ENCODE measurements at regions not wholly inside any gene's neighbourhood (a gene's known extent, or its start where the extent isn't known, plus 50 kb on each side); places are given as distances from the start of the nearest gene placed in this dataset.

- Histone ChIP-seq H3K9me2 (ENCODE audit: insufficient read depth) (no peaks in the 10 kb centered on the region), H3K9ac (ENCODE audit: low read length) (no peak overlapping the region), H2AFZ (ENCODE audit: low read depth, low read length, poor library complexity, severe bottlenecking) (no peak overlapping the region), H3K27me3 (ENCODE audit: insufficient read depth, low read length) (no peaks in the 10 kb centered on the region), H3K4me1 (ENCODE audit: control insufficient read depth in 1 of 2, insufficient read depth in 2 of 2, low read length in 2 of 2) (no peaks in the 10 kb centered on the region), H4K20me1 (ENCODE audit: insufficient read depth) (no peaks in the 10 kb centered on the region), H3K79me2 (ENCODE audit: insufficient read depth, low read length) (no peaks in the 10 kb centered on the region), H3K36me3 (ENCODE audit: control insufficient read depth in 1 of 2, insufficient read depth in 2 of 2, low read length in 2 of 2) (no peaks in the 10 kb centered on the region), H3K4me2 (ENCODE audit: low read length) (no peak overlapping the region), H3K4me3 (replicated peaks in 1 of 2; ENCODE audit: low read depth in 1 of 2, low read length in 2 of 2) (no peak overlapping the region), H3K27ac (ENCODE audit: low read depth, low read length) (no peak overlapping the region), H3K9me3 (ENCODE audit: control insufficient read depth in 1 of 2, insufficient read depth in 1 of 2, low read depth in 1 of 2, low read length in 2 of 2) (no peaks in the 10 kb centered on the region)
- POLR2A ChIA-PET = interaction anchor here (1.6 kb wide), 1 partner anchor 11 kb away, joined by 3 read pairs; no protein-coding TSS in a partner anchor
- TF ChIP-seq RAD21 (IDR thresholded peaks at IDR 0.05; ENCODE audit: low read depth) (no peak), MAX (IDR thresholded peaks at IDR 0.05) (no peak), SIN3A (IDR thresholded peaks at IDR 0.05; ENCODE audit: low read depth) (no peak), YY1 (IDR thresholded peaks at IDR 0.05; ENCODE audit: extremely low read depth, insufficient replicate concordance, low read depth, low read length) (no peak), ZFX (IDR thresholded peaks at IDR 0.05) (no peak), POLR2AphosphoS5 (IDR thresholded peaks at IDR 0.05; ENCODE audit: low read depth, low read length) (no peak), EZH2phosphoT487 (IDR thresholded peaks at IDR 0.05; ENCODE audit: borderline replicate concordance) (no peak), ZBTB33 (IDR thresholded peaks at IDR 0.05; ENCODE audit: extremely low read depth, insufficient replicate concordance, low read length) (no peak), SP1 (IDR thresholded peaks at IDR 0.05; ENCODE audit: low read depth) (no peak), EZH2 (IDR thresholded peaks at IDR 0.05) (no peak), JUND (IDR thresholded peaks at IDR 0.05) (no peak), FOSL1 (IDR thresholded peaks at IDR 0.05; ENCODE audit: low read depth) (no peak), ATF3 (IDR thresholded peaks at IDR 0.05) (no peak)
- ATAC-seq (no peak), DNase-seq (ENCODE audit: low read depth, low spot score) (no peak)
- RAD21 ChIA-PET (ENCODE audit: low non-redundant PET in 1 of 2, low total read pairs in 2 of 2, uncharacterized antibody in 2 of 2, unreplicated experiment in 2 of 2) = interaction anchor here in 1 of 2 experiments (0.7 kb wide), 1 partner anchor 14 kb away, joined by 6 read pairs; no protein-coding TSS in a partner anchor
- intact Hi-C loops (cut with micrococcal nuclease) = no loop called here
- no TSS peak for BruUV-seq (replicated peaks)
- CTCF ChIA-PET = no interaction called here
Measured at GRCh38 chr1:182278144-182279054, 113.2 kb downstream of the GLUL start.

All from HCT116 (cell line).